PC-3 (cell line): ENCODE measurements at regions not wholly inside any gene's neighbourhood (a gene's known extent, or its start where the extent isn't known, plus 50 kb on each side); places are given as distances from the start of the nearest gene placed in this dataset.

Experiments
- ATAC-seq: fragments of 200-7000 bp; cut with Tn5 transposase; 2 replicates; pipeline ENCODE4 v1.9.1; 2020; ENCODE audit warnings: mild to moderate bottlenecking, moderate library complexity
- BruUV-seq: library from RNA; stranded (reverse); fragments of 400-500 nt; replicated peaks from 2 replicates; lab custom pipeline; 2021; lab: Mats Ljungman, UMichigan
- CTCF ChIA-PET: fragments of 300-600 bp; sonication (Branson Sonifier 250); formaldehyde crosslinking; loops from one replicate; lab custom pipeline; 2022; ENCODE audit warnings: antibody characterized with exemption; lab: Charles Lee
- POLR2A ChIA-PET: fragments of 300-600 bp; sonication (Branson Sonifier 250); formaldehyde crosslinking; loops from one replicate; lab custom pipeline; 2022; ENCODE audit warnings: antibody characterized with exemption; ENCODE audit not compliant: unreplicated experiment; lab: Charles Lee
- DNase-seq: peaks from one replicate; pipeline ENCODE4 v3.0.0-alpha.2; 2015
- H2AFZ ChIP-seq: fragments of 300-600 bp; sonication (generic); 2 replicates; pipeline ENCODE4 v1.6.0; 2016; ENCODE audit warnings: antibody characterized with exemption, low read length
- H3F3A ChIP-seq: fragments of 300-600 bp; sonication (generic); one replicate; pipeline ENCODE4 v1.6.0; 2017; ENCODE audit warnings: antibody characterized with exemption, low read length, control low read depth, mild to moderate bottlenecking; ENCODE audit not compliant: unreplicated experiment
- H3K27ac ChIP-seq: fragments of 300-600 bp; sonication (generic); 2 replicates; pipeline ENCODE4 v1.5.1; 2016; ENCODE audit warnings: mild to moderate bottlenecking, low read length
- H3K27me3 ChIP-seq: fragments of 300-600 bp; sonication (generic); 2 replicates; pipeline ENCODE4 v1.6.1; 2016; ENCODE audit warnings: low read length, mixed read lengths
- H3K36me3 ChIP-seq: fragments of 300-600 bp; sonication (generic); 2 replicates; pipeline ENCODE4 v1.6.1; 2016; ENCODE audit warnings: low read depth, mixed run types, low read length, mixed read lengths
- H3K4me1 ChIP-seq: fragments of 300-600 bp; sonication (generic); 2 replicates; pipeline ENCODE4 v1.5.1; 2016; ENCODE audit warnings: low read length; ENCODE audit not compliant: insufficient read depth
- H3K4me2 ChIP-seq: fragments of 300-600 bp; sonication (generic); 2 replicates; pipeline ENCODE4 v1.6.0; 2016; ENCODE audit warnings: low read length
- H3K4me3 ChIP-seq: fragments of 300-600 bp; sonication (generic); 2 replicates; pipeline ENCODE4 v1.5.1; 2016; ENCODE audit warnings: mild to moderate bottlenecking, low read length, mixed read lengths
- H3K79me2 ChIP-seq: fragments of 300-600 bp; sonication (generic); 2 replicates; pipeline ENCODE4 v1.6.1; 2017; ENCODE audit warnings: low read length, mixed read lengths
- H3K9ac ChIP-seq: fragments of 300-600 bp; sonication (generic); 2 replicates; pipeline ENCODE4 v1.6.0; 2016; ENCODE audit warnings: mild to moderate bottlenecking, low read length
- H3K9me2 ChIP-seq: fragments of 300-600 bp; sonication (generic); replicated peaks from 2 replicates; pipeline ENCODE4 v1.6.1; 2016; ENCODE audit warnings: mixed run types, low read length, mixed read lengths
- H3K9me3 ChIP-seq: fragments of 300-600 bp; sonication (generic); 2 replicates; pipeline ENCODE4 v1.6.1; 2016; ENCODE audit warnings: low read length, mixed read lengths
- H4K20me1 ChIP-seq: fragments of 300-600 bp; sonication (generic); 2 replicates; pipeline ENCODE4 v1.6.1; 2016; ENCODE audit warnings: low read length, mixed read lengths
- EZH2 ChIP-seq: fragments of 300-600 bp; sonication (generic); IDR thresholded peaks from one replicate; pipeline ENCODE4 v1.6.1; 2017; ENCODE audit warnings: antibody characterized with exemption, mild to moderate bottlenecking, low read length; ENCODE audit not compliant: unreplicated experiment
- EZH2phosphoT487 ChIP-seq: fragments of 300-600 bp; sonication (generic); IDR thresholded peaks from 2 replicates; pipeline ENCODE4 v1.6.1; 2018; ENCODE audit warnings: mild to moderate bottlenecking, antibody characterized with exemption, low read length, borderline replicate concordance
- intact Hi-C: fragments of 100-400 bp; cut with micrococcal nuclease; formaldehyde crosslinking; loops from 2 replicates; pipeline ENCODE4 v1.9.0; 2023
- TF ChIP-seq, protein P1 (sequence below): fragments of 300-600 bp; sonication (generic); conservative IDR thresholded peaks from 2 replicates; pipeline ENCODE4 v1.5.1; 2017; ENCODE audit warnings: antibody characterized with exemption, low read depth, mild to moderate bottlenecking, low read length

DNA sequence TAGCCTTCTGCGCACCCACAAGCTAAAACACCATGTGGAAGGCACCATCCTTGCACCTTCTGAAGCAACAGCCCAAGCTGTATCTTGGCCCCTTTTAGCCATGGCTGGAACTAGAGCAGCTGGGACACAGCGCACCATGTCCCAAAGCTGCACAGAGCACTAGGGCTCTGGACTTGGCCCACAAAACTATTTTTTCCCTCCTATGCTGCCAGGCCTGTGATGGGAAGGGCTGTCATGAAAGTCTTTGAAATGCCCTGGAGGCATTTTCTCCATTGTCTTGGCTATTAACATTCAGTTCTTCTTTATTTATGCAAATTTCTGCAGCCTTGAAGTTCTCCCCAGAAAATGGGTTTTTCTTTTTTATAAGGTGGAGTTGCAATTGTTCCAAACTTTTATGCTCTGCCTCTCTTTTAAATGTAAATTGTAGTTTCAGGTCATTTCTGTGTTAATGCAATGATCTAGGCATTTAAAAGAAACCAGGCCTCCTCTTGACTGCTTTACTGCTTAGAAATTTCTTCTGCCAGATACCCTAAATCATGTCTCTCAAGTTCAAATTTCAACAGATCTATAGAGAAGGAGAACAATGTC is 996.3 kb downstream of the TAF11L14 start:
- no peaks in the 10 kb centered on the region for H3K4me1 ChIP-seq
- ATAC-seq (no peak), DNase-seq (no peak)
- no peaks in the 10 kb centered on the region for H3F3A ChIP-seq
- no peaks in the 10 kb centered on the region for H3K9me3 ChIP-seq
- no peaks in the 10 kb centered on the region for H3K36me3 ChIP-seq
- no peaks in the 10 kb centered on the region for H3K27me3 ChIP-seq
- no TSS peak for BruUV-seq
- no peak overlapping the region for H3K27ac ChIP-seq
- no peaks in the 10 kb centered on the region for H4K20me1 ChIP-seq
- no peak overlapping the region for H3K4me2 ChIP-seq
- no peak overlapping the region for H2AFZ ChIP-seq
- ChIA-PET CTCF (no interaction called here), POLR2A (no interaction called here)
- TF ChIP-seq EZH2 (no peak), EZH2phosphoT487 (no peak)
- TF ChIP-seq, protein P1, sequence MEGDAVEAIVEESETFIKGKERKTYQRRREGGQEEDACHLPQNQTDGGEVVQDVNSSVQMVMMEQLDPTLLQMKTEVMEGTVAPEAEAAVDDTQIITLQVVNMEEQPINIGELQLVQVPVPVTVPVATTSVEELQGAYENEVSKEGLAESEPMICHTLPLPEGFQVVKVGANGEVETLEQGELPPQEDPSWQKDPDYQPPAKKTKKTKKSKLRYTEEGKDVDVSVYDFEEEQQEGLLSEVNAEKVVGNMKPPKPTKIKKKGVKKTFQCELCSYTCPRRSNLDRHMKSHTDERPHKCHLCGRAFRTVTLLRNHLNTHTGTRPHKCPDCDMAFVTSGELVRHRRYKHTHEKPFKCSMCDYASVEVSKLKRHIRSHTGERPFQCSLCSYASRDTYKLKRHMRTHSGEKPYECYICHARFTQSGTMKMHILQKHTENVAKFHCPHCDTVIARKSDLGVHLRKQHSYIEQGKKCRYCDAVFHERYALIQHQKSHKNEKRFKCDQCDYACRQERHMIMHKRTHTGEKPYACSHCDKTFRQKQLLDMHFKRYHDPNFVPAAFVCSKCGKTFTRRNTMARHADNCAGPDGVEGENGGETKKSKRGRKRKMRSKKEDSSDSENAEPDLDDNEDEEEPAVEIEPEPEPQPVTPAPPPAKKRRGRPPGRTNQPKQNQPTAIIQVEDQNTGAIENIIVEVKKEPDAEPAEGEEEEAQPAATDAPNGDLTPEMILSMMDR = no peak
- intact Hi-C loops = no loop called here
- no peak overlapping the region for H3K9ac ChIP-seq
- no peaks in the 10 kb centered on the region for H3K79me2 ChIP-seq
- no peak overlapping the region for H3K4me3 ChIP-seq
- H3K9me2 ChIP-seq = no peaks in the 10 kb centered on the region

DNA sequence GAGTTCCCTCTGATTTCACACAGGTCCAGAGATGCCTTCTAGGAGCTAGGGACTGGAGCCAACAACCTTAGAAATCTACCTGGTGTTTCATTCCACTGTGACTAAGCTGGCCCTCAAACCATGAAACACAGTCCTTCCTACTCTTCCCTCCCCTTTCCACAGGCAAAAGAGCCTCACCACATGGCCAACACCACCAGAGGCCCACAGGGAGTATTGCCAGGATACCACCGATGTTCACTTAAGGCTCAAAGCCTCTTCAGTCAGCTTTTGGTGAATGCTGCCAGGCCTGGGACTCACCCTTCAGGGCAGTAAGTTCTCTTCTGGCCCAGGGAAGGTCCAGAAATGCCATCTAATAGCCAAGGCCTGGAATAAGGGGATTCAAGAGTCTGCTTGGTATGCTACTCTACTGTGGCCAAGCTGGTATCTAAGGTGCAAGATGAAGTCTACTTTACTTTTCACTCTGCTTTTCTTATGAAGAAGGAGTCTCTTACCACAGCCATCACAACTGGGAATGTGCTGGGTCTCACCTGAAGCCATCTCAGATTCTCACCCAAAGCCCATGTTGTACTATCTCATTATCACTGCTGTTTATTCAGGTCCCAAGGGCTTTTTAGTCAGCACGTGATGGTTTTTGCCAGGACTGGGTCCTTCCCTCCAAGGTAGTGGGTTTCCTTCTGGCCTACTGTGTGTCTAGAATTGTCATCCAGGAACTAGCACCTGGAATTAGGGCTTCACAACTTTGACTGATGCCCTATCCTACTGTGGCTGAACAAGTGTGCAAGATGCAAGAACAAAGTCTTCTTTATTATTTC is 1018.4 kb downstream of the TAF11L14 start:
- H3K9me3 ChIP-seq = no peaks in the 10 kb centered on the region
- H3K9me2 ChIP-seq = no peaks in the 10 kb centered on the region
- no peaks in the 10 kb centered on the region for H3K4me1 ChIP-seq
- no peak overlapping the region for H3K4me3 ChIP-seq
- H3K27me3 ChIP-seq = no peaks in the 10 kb centered on the region
- POLR2A ChIA-PET = no interaction called here
- no peak overlapping the region for H3K9ac ChIP-seq
- no peak overlapping the region for H2AFZ ChIP-seq
- no peaks in the 10 kb centered on the region for H4K20me1 ChIP-seq
- H3K79me2 ChIP-seq = no peaks in the 10 kb centered on the region
- TF ChIP-seq EZH2 = no peak
- no peak for TF ChIP-seq EZH2phosphoT487
- TF ChIP-seq, protein P1 = no peak
- no peaks in the 10 kb centered on the region for H3K36me3 ChIP-seq
- no peak overlapping the region for H3K4me2 ChIP-seq
- H3F3A ChIP-seq = no peaks in the 10 kb centered on the region
- CTCF ChIA-PET = no interaction called here
- H3K27ac ChIP-seq = no peak overlapping the region
- intact Hi-C loops = no loop called here
- DNase-seq (no peak), ATAC-seq (no peak)
- no TSS peak for BruUV-seq

DNA sequence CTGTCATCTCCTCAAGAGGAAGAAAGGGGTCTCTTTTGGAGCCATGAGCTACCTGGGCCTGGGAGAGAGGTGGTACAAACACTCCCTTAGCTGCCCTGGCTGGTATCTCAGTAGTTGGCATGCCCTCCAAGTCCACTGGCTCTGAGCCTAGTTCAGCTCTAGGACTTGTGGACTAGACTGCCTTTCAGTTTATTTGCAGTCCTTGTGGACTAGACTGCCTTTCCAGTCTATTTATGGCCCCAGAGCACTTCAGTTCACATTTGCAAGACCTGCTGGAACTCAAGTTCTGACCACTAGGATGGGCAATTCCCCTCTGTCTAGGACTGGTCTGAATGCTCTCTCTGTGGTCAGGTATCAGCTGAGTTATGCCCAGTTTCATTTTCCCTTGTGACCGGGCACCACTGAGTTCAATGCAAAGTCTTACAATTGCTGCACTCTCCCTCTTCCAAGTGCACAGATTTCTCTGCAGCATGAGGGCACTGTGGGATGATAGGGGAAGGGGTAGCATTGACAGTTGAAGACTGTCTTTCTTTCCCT is 1019.0 kb downstream of the TAF11L14 start:
- no peaks in the 10 kb centered on the region for H3K79me2 ChIP-seq
- no peaks in the 10 kb centered on the region for H3K27me3 ChIP-seq
- no peak overlapping the region for H3K4me2 ChIP-seq
- no peaks in the 10 kb centered on the region for H3K9me2 ChIP-seq
- no peaks in the 10 kb centered on the region for H3K9me3 ChIP-seq
- no peak overlapping the region for H2AFZ ChIP-seq
- no peak overlapping the region for H3K9ac ChIP-seq
- no peak overlapping the region for H3K27ac ChIP-seq
- TF ChIP-seq EZH2phosphoT487 = no peak
- no peak for TF ChIP-seq EZH2
- TF ChIP-seq, protein P1 = no peak
- H4K20me1 ChIP-seq = no peaks in the 10 kb centered on the region
- no peaks in the 10 kb centered on the region for H3F3A ChIP-seq
- CTCF ChIA-PET = no interaction called here
- H3K36me3 ChIP-seq = no peaks in the 10 kb centered on the region
- H3K4me1 ChIP-seq = no peaks in the 10 kb centered on the region
- BruUV-seq = no TSS peak
- POLR2A ChIA-PET = no interaction called here
- no peak overlapping the region for H3K4me3 ChIP-seq
- intact Hi-C loops = no loop called here
- DNase-seq (no peak), ATAC-seq (no peak)
